ENCODE measurements at regions not wholly inside any gene's neighbourhood (a gene's known extent, or its start where the extent isn't known, plus 50 kb on each side); places are given as distances from the start of the nearest gene placed in this dataset.

DNA sequence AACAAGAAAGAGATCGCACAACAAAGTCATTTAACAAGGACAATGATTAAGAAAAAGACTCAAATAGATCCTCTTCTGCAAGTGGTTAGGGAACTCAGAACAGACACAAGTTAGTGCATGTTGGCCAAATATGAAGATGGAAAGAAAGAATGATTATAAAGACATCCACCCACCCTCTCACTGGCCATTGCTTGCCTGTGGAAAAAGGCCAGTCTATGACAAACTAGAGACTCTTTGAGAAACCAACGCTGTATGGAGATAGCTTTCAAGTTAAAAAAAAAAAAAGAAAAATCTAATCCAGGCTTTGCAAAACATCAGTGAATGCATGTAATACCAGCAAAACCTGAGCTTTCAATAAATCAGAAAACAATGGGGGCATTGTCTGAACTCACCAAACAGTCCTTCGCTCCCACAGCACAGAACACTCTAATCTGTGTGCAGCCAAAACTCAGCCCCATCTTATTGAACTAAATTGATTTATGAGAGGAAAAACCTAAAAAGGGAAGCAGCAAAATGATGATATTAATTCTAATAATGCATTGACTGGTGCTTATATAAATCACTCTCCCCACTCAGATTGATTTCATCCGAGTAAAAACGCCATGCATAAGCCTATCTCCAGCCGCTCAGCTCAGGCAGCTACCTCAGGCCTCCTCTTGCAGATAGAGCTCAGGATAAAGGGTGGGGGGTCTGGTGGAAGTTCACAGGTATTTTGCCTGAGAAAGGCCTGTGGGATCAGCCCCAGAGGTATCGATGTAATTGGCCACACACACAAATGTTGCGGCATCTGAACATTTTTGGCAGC is 547.1 kb downstream of the CCDC171 start:
- DNase-seq, result no peak

DNA sequence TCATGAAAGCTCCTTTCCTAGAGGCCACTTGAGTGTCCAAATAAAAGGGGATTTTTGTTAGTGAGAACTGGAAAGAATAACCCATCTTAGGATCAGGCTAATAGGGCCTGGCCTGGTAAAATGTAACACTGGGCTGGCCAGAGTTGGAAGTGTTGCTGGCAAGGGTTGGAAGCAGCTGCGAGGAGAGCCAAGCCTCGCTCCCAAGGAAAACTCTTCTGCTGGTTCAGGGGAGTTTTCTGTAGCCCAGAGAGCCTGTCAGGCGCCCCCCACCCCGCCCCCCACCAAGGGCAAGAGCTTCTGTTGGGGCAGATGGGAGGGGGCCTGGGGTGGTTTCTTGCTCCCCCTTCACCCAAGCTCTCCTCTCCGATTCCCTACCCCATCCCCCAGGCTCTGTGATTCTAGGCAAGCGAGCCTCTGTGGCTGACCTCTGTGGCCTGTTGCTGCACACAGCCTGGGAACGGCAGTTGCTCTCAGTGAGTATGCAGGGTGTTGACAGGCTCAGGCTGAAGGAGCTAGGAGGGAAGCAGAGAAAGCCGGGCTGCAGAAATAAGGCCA is 547.8 kb downstream of the CCDC171 start:
- DNase-seq, result peak; percentile 78

DNA sequence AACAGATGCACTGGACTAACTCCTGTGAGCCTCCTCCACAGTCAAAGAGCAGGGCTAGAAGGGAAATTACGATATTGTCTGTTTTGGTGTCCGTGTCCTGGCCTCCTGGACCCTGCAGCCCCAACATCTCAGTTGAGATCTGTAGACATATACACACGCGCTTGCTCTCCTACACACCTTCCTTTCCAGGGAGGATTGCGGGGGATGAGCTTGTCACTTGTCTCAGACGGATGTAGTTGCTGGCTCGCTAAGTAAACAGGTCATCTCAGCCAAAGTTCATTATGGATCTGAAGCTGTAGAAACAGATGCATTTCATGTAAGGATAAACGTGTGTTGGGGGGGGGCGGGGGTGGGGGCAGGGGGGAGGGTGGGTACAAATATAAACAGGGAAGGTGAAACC is 549.3 kb downstream of the CCDC171 start:
- DNase-seq, result no peak

DNA sequence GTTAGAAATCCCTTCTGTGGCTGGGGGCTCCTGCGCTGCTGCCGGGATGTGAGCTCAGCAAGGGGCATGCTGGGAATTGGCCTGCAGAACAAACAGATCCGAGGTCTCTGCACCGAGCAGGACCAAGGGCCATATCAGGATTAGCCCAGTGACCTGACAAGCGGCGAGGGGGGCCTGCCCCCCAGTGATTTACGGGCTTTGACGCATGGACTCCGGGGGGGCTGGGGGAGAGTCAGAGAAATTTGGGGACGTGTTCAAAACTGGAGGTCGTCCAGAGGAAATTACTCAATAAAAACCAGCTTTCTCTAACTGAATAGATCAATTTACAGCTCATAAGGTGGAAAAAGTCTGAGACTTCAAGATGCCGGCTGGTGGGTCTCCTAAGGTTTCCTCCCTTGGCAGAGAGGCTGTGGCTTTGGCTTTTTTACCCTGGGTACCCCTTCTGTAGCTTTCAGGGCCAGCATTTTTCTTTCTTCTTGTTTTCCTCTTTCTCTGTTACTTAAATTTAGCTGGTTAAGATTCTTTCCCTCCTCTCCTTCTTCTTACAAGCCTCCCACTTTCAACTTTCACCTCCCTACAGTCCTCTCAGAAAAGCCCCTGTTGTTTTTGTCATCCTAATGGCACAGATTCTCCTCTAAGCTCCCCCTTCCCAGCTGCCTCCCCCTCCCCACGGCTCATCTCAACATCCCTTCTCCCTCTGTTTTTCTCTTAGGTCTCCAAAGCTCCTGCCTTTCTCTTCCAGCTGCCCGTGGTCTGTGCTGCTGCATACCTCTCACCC is 551.0 kb downstream of the CCDC171 start:
- no peak for DNase-seq

DNA sequence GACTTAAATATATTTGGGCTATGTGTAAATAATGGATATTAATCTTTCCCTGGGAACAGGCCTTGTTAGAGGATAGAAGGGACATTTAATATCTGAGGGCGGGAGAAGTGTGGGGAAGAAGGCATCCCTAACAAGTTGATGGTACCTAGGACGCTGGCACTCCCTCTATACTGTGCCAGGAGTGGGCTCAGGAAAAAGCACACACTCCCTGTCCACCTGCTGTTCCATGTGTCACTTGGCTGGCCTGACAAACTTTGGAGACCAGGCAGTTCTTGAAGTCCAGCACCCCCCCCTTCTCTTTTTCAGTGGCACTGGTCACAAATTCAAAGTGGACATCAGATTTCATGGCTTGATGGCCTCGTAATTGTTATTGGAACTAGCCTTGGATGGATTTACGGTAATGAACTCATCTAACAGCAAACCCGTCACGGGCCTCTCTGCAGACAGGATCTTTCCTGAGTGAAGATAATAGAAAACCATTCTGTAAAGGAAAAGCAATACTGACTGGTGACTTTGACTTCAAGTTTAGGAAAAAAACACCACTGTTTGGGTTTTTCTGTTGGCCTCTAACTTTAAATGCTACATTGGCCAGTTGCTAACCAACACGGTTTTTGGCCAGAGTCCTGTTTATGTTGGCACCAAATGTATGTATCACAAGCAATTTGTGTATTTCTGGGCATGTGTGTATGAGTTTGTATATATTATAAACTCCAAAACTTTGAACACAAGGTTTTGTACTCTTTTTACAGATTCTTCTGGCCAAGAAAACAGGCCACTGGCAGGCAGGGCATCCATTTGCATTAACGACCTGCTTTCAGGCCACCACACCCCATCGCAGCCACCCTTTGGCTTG is 552.6 kb downstream of the CCDC171 start:
- DNase-seq, result no peak

DNA sequence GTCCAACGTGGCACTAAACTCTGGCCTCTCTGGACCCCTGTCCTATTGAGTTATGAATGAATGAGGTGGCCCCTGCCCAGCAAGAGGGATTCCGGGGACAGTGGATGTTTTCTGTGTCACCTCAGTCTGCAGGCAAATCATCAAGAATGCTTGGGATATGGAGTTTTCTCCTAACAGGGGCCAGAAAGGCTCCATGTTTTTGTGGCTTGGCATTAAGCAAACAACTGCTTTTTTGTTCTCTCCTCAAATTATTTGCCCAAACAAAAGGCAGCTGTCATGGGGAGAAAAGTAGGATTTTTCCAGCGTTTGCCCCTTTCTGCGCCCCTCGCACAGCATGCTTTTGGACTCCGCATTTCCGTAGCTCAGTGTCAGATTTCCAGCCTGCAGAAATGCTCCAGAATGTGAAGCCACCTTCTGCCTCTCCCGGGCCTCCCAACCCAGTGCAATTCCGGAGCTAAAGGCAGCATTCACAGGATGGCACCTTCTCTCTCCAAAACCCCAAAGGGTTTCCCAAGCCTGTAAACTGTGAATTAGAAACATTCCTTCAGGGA is 553.3 kb downstream of the CCDC171 start:
- no peak for DNase-seq

DNA sequence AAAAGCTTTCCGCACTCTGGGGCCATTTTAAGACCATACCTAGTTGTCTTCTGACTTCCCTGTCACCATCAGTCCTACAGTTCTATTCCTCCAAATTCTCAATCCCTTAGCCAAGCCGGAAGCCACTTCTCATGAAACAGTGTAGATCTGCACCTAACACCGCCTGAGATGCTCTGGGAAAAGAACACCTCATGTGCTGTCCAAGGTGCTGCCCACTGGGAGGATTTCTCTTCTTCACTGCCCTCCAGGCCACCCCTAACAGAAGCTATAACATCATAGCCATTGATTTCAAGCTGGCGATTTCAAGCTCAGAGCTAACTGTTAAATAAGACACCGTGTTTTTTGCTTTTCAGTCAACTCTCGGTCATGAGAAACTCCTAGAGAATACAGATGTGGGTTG is 559.3 kb downstream of the CCDC171 start:
- DNase-seq, result no peak

DNA sequence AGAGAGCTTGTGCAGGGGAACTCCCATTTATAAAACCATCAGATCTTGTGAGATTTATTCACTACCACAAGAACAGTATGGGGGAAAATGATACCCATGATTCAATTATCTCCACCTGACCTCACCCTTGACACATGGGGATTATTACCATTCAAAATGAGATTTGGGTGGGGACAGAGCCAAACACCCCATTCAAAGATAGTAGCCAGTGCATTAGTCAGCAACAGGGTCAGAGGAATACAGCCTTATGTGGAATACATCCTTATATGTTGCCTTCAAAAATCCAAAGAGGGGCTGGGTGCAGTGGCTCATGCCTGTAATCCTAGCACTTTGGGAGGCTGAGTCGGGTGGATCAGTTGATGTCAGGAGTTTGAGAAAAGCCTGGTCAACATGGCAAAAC is 563.2 kb downstream of the CCDC171 start:
- no peak for DNase-seq

DNA sequence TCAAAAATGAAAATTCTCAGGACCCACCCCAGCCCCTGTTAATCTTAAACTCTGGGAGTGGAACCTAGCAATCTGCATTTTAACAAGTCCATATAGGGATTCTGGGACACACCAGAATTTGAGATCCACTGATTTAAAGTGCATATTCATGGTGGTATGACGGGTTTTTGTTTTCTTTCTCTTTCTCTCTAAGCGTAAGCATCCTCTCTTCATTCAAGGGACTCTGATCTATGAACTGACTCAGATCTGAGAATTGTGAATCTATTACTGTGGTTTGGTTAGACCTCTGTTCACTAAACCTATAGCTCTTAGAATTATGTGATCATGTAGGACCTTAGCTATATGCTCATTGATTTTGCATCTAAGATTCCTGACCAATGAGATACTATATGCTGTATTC is 565.2 kb downstream of the CCDC171 start:
- no peak for DNase-seq

DNA sequence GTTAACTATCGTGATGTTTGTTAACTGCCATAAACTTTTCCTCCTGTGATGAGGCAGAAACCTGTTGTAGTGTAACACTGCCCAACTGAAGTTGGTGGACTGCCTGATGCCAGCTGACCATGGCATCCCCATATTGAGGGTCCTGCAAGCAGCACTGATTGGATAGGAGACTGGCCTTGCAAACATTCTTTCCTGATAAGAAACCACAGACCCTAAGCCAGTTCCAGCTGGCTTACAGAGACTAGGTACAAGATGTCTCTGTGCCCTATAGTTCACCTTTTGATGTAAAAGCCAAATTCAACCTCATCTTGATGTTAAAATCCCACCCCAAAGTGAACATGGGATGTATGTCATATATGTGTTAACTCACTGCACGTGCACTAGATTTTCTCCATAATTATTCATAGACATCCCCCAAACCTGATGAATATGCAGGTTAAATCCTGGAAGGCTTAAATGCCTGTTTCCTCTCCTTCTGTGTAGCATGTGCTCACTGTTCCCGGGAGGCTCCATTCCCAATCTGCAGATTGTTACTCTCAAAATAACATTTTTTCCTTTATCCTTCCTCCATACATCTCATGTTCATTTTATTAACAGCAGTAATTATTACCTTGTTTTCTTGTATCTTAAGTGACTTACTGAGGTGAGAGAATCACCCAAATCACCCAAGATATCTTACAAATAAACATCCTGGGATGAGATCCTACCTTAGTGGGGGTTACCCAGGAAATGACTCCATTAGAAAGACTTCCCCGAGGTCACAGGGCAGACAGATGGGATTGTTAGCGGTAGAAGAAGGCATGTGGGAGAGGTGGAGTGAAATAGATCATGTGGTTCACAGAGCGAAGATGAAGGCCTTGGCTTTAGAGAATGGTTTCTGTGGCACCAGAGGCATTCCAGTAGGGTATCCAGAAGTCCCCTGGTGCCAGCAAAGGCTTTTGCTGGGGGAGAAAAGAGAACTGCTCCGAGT is 566.7 kb downstream of the CCDC171 start:
- no peak for DNase-seq

DNA sequence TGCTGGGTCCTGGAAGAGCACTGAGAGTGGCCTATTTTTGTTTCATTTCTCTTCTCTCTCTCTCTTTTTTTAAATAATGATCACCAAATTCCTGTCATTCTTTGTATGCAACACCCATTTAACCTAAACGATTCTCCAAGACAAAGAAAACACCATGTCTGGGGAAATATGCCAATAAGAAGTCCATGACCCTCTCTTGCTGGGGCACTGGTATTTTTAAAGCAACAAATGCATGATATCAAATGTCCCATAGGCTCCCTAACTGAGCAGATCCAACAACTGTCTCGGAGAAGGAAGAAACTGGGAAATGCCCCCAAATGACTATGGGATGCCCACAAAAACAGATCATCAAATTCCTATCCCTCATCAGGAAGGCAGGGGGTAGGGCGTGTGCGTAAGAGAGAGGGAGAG is 567.4 kb downstream of the CCDC171 start:
- no peak for DNase-seq

DNA sequence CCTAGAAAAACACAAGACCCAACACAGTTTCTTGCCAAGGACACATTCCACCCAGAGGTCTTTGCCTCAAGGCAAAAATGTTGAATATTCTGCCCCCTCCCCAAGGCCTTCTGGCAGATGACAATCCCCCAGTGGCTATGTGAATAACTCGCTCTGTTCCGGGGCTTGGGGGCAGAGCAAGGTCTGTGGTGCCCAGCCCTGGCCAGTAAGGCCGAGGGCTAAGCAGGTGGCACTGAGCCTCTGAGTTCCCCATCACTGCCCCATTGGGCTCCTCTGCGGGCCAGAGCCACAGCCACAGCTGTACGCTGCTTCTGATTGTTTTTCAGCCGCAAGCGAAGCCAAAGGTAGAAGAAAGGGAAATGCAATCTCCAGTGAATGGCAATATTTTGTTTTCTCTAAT is 567.9 kb downstream of the CCDC171 start:
- no peak for DNase-seq

DNA sequence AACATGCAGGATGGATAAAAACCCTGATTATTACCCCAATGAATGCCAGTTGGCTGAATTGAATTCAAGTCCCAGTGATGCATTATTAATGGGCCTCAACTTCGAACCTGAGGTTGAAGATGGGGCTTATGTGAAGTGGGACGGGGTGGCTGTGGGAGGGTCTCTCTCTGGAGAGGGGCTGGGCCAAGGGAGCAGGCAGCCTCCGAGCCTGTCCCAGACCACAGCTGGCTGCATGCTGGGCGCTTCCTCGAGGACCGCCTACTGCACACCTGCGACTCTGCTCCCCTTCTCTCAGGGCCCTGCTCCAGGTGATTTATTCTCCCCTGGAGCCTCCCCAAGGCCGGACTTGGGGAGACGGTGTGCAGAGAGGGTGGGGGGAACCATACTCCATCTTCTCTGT is 568.3 kb downstream of the CCDC171 start:
- no peak for DNase-seq

DNA sequence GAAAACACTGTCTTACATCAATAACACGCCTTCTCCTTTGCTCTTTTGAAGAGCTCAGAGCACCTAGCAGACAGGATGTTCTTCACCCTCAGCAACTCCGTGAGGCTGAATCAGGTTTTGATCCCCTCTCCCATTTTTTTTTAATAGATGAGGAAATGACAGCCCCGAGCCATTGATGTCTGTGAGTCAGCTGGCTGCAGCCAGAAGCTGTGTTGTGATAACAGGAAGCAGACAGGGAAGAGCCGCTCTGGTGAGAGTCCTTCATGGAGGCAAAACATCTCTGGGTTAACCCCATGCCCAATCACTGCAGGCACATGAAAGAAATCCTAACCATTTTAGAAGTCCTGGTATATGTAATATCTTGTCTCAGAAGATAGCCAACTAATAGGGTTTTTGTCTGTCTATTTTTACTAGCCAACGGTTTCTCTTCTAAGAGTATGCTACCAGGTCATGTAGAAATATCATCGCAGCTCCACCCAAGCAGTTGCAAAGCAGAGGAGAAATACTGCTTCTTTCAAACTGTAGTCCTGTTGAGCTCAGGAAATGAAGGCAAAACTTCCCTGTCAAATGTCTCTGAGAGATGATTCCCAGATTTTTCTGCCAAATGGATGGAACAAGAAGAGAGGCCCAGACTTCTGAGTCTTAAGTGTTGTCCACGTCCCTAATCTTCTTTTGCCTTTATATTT is 568.9 kb downstream of the CCDC171 start:
- DNase-seq, result no peak

DNA sequence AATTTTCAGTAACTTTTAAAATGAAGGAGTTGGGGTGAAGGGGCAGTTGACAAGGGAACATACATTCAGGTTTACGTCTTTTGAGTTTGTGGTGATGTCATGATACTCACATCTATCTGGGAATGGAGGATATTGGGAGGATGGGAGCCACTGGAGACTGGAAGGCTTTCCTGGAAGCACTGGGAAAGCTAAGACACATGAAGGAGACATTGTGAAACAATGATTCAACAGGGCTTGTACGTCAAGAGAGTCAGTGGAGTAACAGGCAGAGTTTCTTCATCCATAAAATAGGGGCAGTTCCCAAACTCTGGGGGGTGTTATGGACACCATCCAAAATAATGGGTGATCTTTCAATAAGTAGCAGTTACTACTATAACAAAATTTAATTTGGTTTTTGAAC is 572.8 kb downstream of the CCDC171 start:
- no peak for DNase-seq

DNA sequence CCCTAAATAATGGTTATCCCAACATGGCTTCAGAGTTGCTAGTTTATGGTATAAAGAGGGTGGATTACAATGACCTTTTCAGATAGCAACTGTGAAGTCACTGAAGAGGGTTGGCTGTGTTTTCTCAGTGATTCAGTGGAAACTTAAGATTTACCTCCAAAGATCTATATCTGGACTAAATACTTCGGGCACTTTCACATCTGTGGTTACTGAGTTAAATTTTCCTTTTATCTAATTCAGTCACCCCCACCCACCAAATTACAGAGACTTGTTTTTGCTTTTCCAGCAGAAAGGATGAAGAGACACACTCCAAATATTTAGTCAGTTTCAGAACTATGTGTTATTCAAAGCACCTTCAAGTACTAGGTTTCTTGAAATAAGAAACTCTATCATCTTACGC is 573.2 kb downstream of the CCDC171 start:
- DNase-seq, result no peak

DNA sequence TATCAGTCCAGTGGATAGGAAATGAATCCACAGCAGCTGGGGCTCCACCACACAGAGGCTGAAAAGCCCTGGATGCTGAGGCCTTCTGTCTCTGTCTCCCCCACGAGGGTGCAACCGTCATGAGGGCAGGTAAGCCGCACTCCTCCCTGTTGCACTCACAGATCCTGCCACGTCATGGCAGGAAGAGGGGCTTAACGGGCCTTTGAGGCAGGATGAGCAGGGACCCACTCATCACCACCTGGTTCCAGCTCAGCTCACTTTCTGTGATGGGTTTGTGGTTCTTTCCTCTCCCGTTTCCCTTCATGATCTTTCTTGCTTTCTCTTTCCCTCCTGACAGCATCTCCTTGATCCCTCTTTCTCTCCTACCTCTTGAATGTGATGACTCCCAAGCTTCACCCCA is 575.2 kb downstream of the CCDC171 start:
- DNase-seq, result no peak

DNA sequence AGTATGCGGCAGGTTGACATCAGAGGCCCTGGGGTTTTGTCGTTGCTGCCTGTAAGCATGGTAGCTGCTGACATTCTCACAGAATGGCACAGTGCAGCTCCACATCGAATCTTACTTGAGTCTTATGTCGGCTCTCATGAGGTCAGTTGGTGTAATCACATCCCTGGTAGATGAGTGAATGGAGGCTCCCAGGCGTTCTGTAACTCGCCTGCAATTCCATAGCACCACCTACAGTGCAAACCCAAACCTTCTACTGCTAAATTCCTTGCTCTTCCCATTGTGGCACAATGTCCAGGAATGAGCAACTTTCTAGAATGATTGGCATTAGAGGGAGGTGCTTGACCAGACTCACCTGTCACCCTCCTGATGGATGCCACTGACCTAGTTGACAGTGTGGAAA is 578.4 kb downstream of the CCDC171 start:
- DNase-seq, result no peak

DNA sequence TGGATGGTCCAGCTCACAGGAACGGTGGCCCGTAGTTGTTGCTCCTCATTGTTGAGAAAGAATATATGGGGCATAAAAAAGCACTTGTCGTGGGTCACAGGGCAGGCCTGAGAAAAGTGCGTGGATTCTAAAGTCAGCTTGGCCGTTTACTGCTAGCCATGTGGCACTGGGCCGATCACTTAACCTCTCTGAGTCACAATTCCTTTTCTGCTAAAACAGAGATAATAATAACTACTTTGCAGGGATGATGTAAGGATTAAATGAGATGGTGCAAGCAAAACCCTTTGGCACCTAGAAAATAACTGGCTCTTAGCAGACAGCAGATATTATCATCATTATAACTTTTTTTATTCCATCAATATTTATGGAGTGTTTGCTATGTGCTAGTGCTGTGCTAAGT is 579.7 kb downstream of the CCDC171 start:
- no peak for DNase-seq

DNA sequence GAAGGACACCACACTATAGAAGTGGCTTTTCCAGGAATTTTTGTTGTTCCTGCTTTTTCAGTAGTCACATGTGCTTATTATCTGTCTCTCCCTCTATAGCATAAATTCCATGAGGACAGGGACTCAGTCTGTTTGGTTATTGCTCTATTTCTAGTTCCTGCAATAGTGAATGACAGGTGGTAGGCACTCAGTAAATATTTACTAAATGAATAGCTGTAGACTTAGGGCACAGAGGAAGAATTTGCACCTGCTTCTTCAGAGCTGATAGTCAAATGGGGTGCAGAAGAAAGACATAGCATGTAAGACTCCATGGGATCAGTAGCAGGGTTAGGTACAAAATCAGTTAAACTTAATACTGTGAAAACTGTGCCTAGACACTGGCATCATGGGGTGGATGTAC is 580.2 kb downstream of the CCDC171 start:
- no peak for DNase-seq

Data from islet precursor cell (in vitro differentiated cells).